ENCODE measurements at regions not wholly inside any gene's neighbourhood (a gene's known extent, or its start where the extent isn't known, plus 50 kb on each side); places are given as distances from the start of the nearest gene placed in this dataset.

GRCh38 chr6:87847135-87847829 is 145.2 kb upstream of the AKIRIN2 start:
- no peak for DNase-seq

GRCh38 chr6:87846434-87846833 is 144.4 kb upstream of the AKIRIN2 start:
- no peak for DNase-seq

GRCh38 chr6:87840324-87840723 is 138.3 kb upstream of the AKIRIN2 start:
- no peak for DNase-seq

- no peak for DNase-seq
Measured at GRCh38 chr6:87837876-87838275, 135.8 kb upstream of the AKIRIN2 start.

- no peak for DNase-seq
Measured at GRCh38 chr6:87837444-87837843, 135.4 kb upstream of the AKIRIN2 start.

GRCh38 chr6:87832025-87832825 is 130.2 kb upstream of the AKIRIN2 start:
- no peak for DNase-seq

GRCh38 chr6:87830907-87831306 is 128.9 kb upstream of the AKIRIN2 start:
- no peak for DNase-seq

GRCh38 chr6:87829622-87830121 is 127.6 kb upstream of the AKIRIN2 start:
- DNase-seq = no peak

- DNase-seq = no peak
Measured at GRCh38 chr6:87828044-87828443, 126.0 kb upstream of the AKIRIN2 start.

- DNase-seq = no peak
Measured at GRCh38 chr6:87827346-87827745, 125.3 kb upstream of the AKIRIN2 start.

GRCh38 chr6:87826424-87826823 is 124.4 kb upstream of the AKIRIN2 start:
- no peak for DNase-seq

GRCh38 chr6:87825821-87826221 is 123.8 kb upstream of the AKIRIN2 start:
- no peak for DNase-seq

GRCh38 chr6:87824958-87825491 is 123.0 kb upstream of the AKIRIN2 start:
- DNase-seq = no peak

GRCh38 chr6:87822011-87822410 is 120.0 kb upstream of the AKIRIN2 start:
- DNase-seq = no peak

GRCh38 chr6:87820343-87820984 is 118.4 kb upstream of the AKIRIN2 start:
- no peak for DNase-seq

GRCh38 chr6:87817183-87817582 is 115.2 kb upstream of the AKIRIN2 start:
- DNase-seq = no peak

GRCh38 chr6:87815449-87815848 is 113.4 kb upstream of the AKIRIN2 start:
- DNase-seq = no peak

GRCh38 chr6:87808005-87808757 is 106.1 kb upstream of the AKIRIN2 start:
- DNase-seq = no peak

- DNase-seq = no peak
Measured at GRCh38 chr6:87807475-87807874, 105.4 kb upstream of the AKIRIN2 start.

GRCh38 chr6:87806635-87807034 is 104.6 kb upstream of the AKIRIN2 start:
- no peak for DNase-seq

GRCh38 chr6:87806099-87806498 is 104.1 kb upstream of the AKIRIN2 start:
- DNase-seq = no peak

GRCh38 chr6:87803791-87804190 is 101.8 kb upstream of the AKIRIN2 start:
- DNase-seq = no peak

- no peak for DNase-seq
Measured at GRCh38 chr6:87799651-87800050, 97.6 kb upstream of the AKIRIN2 start.
